ENCODE measurements at regions not wholly inside any gene's neighbourhood (a gene's known extent, or its start where the extent isn't known, plus 50 kb on each side); places are given as distances from the start of the nearest gene placed in this dataset.
A peak's percentile ranks its signal among the peaks of the same experiment; 100 is the strongest.

GRCh38 chr15:69747193-69747592, 294.6 kb downstream of the RPLP1 start:
- DNase-seq: no peak

DNA sequence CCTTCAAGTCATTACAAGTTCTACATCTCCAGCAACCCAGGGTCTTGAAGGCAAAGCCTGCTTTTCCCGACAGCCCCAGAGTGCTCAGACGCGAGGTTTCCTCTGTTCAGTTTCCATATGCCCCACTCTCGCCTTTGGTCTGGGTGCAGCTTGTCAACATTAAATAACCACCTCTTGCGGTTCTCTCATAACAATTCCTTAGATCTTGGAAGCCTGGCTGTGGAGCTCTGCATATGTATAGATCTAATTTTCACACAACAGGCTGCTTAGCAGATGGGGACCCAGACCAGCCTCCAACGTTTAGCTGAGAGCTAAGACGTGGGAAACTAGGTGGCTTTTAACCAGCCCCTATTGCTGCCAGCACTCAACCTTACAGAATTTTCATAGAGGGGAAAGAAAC, 295.5 kb downstream of the RPLP1 start:
- DNase-seq: no peak

- no peak for DNase-seq
Measured at GRCh38 chr15:69748576-69749185, 296.1 kb downstream of the RPLP1 start.

DNA sequence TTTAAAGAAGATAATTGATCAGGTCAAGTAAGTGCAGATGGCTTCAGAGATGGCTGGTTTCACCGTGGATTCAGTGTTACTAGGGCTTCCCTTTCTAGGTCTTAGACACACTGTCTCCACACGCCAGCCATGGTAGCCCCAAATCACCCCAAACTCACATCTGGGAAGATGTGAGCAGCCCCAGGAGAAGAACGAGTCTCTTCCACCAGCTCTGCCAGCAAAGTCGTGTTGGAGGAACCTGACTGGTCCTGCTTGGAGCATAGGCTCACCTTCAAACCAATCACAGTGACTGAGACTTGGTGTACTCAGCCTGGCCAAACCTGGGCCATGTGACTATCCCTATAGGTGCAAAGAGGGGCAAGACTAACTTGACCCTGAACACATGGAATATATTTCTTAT, 296.7 kb downstream of the RPLP1 start:
- no peak for DNase-seq

DNA sequence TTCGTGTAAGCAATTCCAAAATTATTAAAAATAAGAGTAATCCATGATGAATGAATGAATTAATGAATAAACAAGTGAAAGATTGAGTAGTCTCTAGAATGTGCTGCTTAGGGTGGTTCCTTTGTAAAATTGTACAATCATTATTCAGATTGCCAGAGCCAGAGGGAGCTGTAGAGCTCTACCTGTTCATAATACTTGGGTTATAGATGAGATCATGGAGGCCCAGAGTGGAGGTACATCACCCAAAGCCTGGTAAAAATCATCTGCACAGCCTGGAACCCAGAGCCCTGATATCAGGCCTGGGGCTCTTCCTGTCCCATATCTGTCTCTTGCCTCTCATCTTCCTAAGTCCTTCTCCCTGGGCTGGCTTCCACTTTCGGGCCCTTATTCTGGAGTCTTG, 297.2 kb downstream of the RPLP1 start:
- no peak for DNase-seq

DNA sequence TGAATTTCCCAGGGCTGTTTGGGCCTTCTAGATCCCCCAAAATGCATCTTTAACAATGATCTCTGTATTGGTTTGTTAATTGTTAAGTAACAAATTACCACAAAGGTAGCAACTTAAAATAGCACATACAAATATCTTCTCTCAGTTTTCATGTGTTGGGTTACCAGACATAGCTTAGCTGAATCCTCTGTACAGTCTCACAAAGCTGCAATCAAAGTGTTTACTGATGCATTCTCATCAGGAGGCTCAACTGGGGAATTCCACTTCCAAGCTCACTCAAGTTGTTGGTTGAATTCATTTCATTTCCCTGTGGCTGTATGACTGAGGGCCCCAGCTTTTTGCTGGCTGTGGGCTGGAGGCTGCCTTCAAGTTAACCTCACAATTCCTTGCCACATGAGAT, 297.6 kb downstream of the RPLP1 start:
- no peak for DNase-seq

DNA sequence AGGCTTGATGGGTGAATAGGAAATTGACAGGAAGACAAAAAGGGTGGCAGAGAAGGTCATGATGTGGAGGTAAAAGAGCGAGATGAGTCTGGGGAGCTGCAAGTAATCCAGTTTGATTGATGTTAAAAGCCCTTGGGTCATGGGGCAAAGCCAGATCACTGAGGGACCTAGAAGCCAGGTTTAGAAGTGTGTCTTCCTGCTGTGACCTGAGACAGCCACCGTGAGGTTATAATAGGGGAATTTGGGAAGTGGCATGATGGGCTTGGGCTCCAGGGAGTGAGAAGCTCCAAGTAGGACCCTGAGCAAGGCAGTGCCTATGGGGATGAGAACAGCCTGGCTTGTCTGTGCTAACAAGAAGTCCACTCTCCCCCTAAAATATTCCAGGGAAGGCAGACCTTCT, 298.5 kb downstream of the RPLP1 start:
- DNase-seq: no peak

GRCh38 chr15:69751566-69751965, 298.9 kb downstream of the RPLP1 start:
- no peak for DNase-seq

DNA sequence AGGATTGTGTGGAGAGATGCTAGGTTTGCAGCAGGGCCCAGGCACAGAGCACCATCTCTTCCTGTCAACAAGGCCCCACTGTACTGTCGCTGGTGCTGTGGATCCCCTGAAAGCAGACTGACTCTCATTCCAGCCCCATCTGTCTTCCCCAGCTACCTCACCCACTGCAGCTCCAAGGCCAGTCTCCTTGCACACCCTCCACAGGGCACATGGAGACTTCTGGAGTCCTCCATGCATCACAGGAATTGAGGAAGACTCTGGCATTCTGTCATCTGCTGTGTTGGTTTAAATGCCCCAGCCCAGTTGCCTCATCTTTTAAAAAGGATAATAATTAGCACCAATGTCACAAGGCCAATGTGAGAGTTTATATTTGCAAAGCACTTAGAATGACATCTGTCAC, 301.2 kb downstream of the RPLP1 start:
- DNase-seq: no peak

DNA sequence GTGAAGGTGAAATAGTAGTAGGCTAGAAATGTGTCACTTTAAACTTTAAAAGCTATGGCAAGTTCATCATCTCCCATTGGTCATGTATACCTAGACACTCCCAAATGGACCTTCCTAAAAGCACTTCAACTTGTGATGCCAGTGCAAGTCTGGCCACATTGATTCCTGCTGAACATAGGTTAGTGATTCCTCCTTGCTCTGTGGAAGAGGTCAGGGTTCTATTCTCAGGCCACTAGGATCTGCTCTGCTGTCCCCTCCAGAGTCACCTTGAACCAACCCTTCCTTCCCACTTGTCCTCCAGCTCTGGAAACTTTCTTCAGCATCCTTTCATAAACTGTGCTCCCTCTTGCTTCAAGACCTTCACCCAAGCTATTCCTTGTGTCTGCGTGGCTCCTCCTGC, 301.7 kb downstream of the RPLP1 start:
- no peak for DNase-seq

- DNase-seq: peak; percentile 58
Measured at GRCh38 chr15:69755551-69756310, 303.1 kb downstream of the RPLP1 start.

GRCh38 chr15:69756440-69756839, 303.8 kb downstream of the RPLP1 start:
- no peak for DNase-seq

DNA sequence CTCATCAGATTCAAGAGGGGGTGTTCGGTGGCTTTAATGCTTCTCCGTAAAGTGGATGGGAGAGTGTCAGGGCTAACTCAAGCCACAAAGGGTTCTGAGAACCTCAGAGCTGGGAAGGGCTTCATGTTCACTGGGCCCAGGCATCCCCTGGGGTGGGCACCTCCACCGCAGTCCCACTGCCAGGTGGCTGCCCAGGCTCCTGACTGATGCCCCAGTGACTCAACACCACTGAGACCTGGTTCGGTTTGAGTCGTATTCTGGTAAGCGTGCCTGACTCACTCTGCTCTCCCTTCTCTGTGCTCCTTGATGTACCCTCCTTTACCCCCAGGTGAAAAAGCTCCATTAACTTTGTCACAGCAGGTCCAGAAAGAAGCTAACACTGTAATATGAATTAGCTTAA, 304.6 kb downstream of the RPLP1 start:
- no peak for DNase-seq

DNA sequence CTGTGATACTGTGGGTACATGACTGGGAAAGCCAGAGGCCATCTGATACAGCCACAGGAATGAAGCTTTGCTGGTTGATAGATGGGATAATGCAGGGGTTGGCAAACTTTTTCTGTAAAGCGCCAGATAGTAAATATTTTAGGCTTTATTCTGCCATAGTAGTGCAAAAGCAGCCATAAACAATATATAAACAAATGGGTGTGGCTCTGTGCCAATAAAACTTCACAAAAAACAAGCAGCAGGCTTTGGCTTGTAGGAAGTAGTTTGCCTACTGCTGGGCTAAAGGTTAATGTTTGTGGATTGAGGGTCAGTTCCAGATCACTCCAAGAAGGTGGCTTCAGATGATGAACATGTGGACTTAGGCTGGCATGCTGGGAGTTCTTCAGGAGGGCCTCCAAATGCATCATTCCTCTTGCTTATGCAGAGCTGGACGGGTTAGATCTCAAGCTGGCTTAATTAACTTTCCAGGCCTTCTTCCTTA, 305.7 kb downstream of the RPLP1 start:
- no peak for DNase-seq

GRCh38 chr15:69758810-69759790, 306.5 kb downstream of the RPLP1 start:
- DNase-seq: peak; percentile 86

- peak; percentile 12 for DNase-seq
Measured at GRCh38 chr15:69760258-69760845, 307.7 kb downstream of the RPLP1 start.

- DNase-seq: peak; percentile 87
Measured at GRCh38 chr15:69760890-69761568, 308.4 kb downstream of the RPLP1 start.

DNA sequence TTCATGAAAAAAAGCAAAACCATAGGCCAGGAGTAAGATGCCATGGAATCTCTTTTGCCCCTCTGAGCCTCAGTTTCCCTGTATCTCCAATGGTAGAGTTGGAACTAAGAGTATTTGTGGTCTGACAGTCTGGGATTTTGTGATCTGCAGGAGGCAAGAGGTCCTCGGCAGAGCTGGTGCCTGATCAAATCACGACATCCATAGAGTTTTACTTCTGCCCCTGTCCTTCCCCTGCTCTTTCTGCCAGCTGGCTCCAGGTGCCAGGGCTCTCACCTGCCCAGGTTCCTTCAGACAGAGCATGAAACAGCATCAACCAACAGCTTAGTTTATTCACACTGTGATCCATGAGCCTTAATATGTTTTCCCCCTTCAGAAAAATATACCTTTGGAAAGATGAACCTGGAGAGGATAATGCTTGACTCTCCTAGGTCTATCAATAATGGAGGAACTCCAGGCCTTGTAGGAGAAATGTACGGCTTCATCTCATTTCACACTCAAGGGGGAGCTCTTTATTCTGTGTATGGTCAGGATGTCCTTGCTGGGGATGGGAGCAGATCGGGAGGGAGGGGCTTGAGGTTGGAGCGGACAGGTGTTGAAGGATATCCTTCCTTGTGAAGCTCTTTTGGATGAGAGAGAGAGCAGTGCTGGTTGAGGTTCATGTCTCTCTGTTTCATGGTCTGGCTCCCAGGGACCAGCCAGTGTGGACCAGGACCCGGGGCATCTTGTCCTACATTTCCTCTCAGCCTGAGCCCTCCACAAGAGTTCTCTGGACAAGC, 309.9 kb downstream of the RPLP1 start:
- no peak for DNase-seq

- no peak for DNase-seq
Measured at GRCh38 chr15:69763831-69764230, 311.2 kb downstream of the RPLP1 start.

DNA sequence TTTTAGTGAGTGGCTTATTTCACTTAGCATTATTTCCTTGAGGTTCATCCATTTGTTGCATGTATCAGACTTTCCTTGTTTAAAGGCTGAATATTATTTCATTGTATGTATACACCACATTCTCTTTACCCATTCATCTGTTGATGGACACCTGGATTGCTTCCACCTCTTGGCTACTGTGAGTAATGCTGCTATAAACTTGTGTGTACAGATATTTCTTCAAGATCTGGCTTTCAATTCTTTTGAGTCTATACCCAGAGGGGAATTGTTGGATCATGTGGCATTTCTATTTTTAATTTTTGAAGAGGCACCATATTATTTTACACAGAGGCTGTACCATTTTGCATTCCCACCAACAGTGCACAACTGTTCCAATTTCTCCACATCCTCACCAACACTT, 313.5 kb downstream of the RPLP1 start:
- no peak for DNase-seq

GRCh38 chr15:69767191-69767590, 314.6 kb downstream of the RPLP1 start:
- DNase-seq: no peak

GRCh38 chr15:69769336-69769735, 316.7 kb downstream of the RPLP1 start:
- DNase-seq: peak; percentile 17
